GM12878 (cell line): ENCODE measurements at regions not wholly inside any gene's neighbourhood (a gene's known extent, or its start where the extent isn't known, plus 50 kb on each side); places are given as distances from the start of the nearest gene placed in this dataset.

Experiments used
- ATAC-seq: fragments of 200-7000 bp; cut with Tn5 transposase; 3 replicates; pipeline ENCODE4 v1.9.1; 2020; ENCODE audit warnings: mild to moderate bottlenecking, moderate library complexity
- BruUV-seq: library from RNA; stranded (reverse); fragments of 400-500 nt; replicated peaks from 2 replicates; lab custom pipeline; 2021; lab: Mats Ljungman, UMichigan
- CTCF ChIA-PET: fragments of 300-600 bp; sonication (Branson Sonifier 250); formaldehyde crosslinking; extraction: SDS; loops from one replicate; lab custom pipeline; 2021; ENCODE audit warnings: inconsistent platforms; lab: Yijun Ruan, JAX
- POLR2A ChIA-PET: fragments of 350-600 bp; formaldehyde crosslinking; extraction: SDS; loops from one replicate; lab custom pipeline; 2021; ENCODE audit warnings: inconsistent platforms; lab: Charles Lee
- RAD21 ChIA-PET: fragments of 300-600 bp; sonication (Branson Sonifier 250); formaldehyde crosslinking; loops from one replicate; lab custom pipeline; 2023; ENCODE audit warnings: antibody characterized with exemption; ENCODE audit not compliant: unreplicated experiment; lab: Charles Lee
- SMC1A ChIA-PET: fragments of 300-600 bp; sonication (Branson Sonifier 250); formaldehyde crosslinking; loops from one replicate; lab custom pipeline; 2023; ENCODE audit not compliant: unreplicated experiment, uncharacterized antibody; lab: Charles Lee
- DNase-seq: peaks from one replicate; pipeline ENCODE4 v3.0.0-alpha.2; 2011; ENCODE audit warnings: low read depth, low spot score
- FAIRE-seq: peaks from 3 replicates; lab custom pipeline; 2011; peaks lifted over from hg19 to GRCh38; lab: Jason Lieb, UNC
- H2AFZ ChIP-seq: 2 replicates; pipeline ENCODE4 v1.6.0; 2011; ENCODE audit warnings: low read depth, low read length, control low read depth; ENCODE audit not compliant: control insufficient read depth
- H3K27ac ChIP-seq: 2 replicates; pipeline ENCODE4 v1.5.1; 2011; ENCODE audit warnings: control low read depth; ENCODE audit not compliant: control insufficient read depth, insufficient read depth
- H3K27me3 ChIP-seq, 2 experiments: replicated peaks in 1 of 2; 2 replicates each; pipeline versions ENCODE4 v1.6.0 to v1.6.1; 2011; ENCODE audit warnings: low read length in 1 of 2; ENCODE audit not compliant: control insufficient read depth in 2 of 2, insufficient read depth in 2 of 2
- H3K36me3 ChIP-seq, 2 experiments: 2 replicates each; pipeline ENCODE4 v1.5.1; 2011; ENCODE audit warnings: low read length in 1 of 2; ENCODE audit not compliant: control insufficient read depth in 2 of 2, insufficient read depth in 2 of 2
- H3K4me1 ChIP-seq: 2 replicates; pipeline ENCODE4 v1.6.1; 2011; ENCODE audit warnings: mild to moderate bottlenecking, low read length, moderate library complexity, mixed read lengths; ENCODE audit not compliant: control insufficient read depth, insufficient read depth
- H3K4me2 ChIP-seq: 2 replicates; pipeline ENCODE4 v1.6.0; 2011; ENCODE audit warnings: control low read depth; ENCODE audit not compliant: control insufficient read depth, insufficient read depth
- H3K4me3 ChIP-seq: fragments of 200-600 bp; sonication (generic); 2 replicates; pipeline ENCODE4 v1.5.1; 2016
- H3K79me2 ChIP-seq: 2 replicates; pipeline ENCODE4 v1.6.0; 2011; ENCODE audit warnings: low read length; ENCODE audit not compliant: control insufficient read depth, insufficient read depth
- H3K9ac ChIP-seq: 2 replicates; pipeline ENCODE4 v1.8.0; 2011; ENCODE audit warnings: low read length, control low read depth, mixed read lengths; ENCODE audit not compliant: control insufficient read depth, insufficient read depth
- H3K9me3 ChIP-seq: replicated peaks from 3 replicates; pipeline ENCODE4 v1.5.1; 2011; ENCODE audit warnings: mild to moderate bottlenecking, low read length; ENCODE audit not compliant: control insufficient read depth, insufficient read depth
- H4K20me1 ChIP-seq: 2 replicates; pipeline ENCODE4 v1.6.0; 2011; ENCODE audit not compliant: control insufficient read depth, insufficient read depth
- CREM ChIP-seq: IDR thresholded peaks from 2 replicates; pipeline ENCODE4 v1.6.1; 2014; ENCODE audit warnings: antibody characterized with exemption, low read depth
- HDAC2 ChIP-seq: fragments of 200-600 bp; sonication (generic); IDR thresholded peaks from 2 replicates; pipeline ENCODE4 v1.6.1; 2017
- HDAC6 ChIP-seq: fragments of 200-600 bp; sonication (generic); IDR thresholded peaks from one replicate; pipeline ENCODE4 v1.8.0; 2017; ENCODE audit warnings: antibody characterized with exemption; ENCODE audit not compliant: unreplicated experiment
- MYC ChIP-seq: IDR thresholded peaks from 2 replicates; pipeline ENCODE4 v1.6.1; 2011; ENCODE audit warnings: mild to moderate bottlenecking, low read length, moderate library complexity, inconsistent platforms; ENCODE audit not compliant: insufficient read depth, insufficient replicate concordance, insufficient read length, severe bottlenecking
- NFYA ChIP-seq: IDR thresholded peaks from 2 replicates; pipeline ENCODE4 v1.6.1; 2011; ENCODE audit warnings: low read depth, mild to moderate bottlenecking, low read length, improper control_type of control experiment, borderline replicate concordance
- PAX5 ChIP-seq: IDR thresholded peaks from 2 replicates; pipeline ENCODE4 v1.6.1; 2011; ENCODE audit warnings: low read depth, low read length, borderline replicate concordance
- POLR2A ChIP-seq: IDR thresholded peaks from 2 replicates; pipeline ENCODE4 v1.6.1; 2011; ENCODE audit warnings: low read depth, mild to moderate bottlenecking, low read length
- RB1 ChIP-seq: fragments of 450-650 bp; formaldehyde crosslinking; IDR thresholded peaks from 2 replicates; pipeline ENCODE4 v1.6.1; 2017; ENCODE audit warnings: mild to moderate bottlenecking, borderline replicate concordance
- SMAD5 ChIP-seq: IDR thresholded peaks from 2 replicates; pipeline ENCODE4 v1.6.1; 2016; ENCODE audit warnings: antibody characterized with exemption, low read depth
- SP1 ChIP-seq: IDR thresholded peaks from one replicate; pipeline ENCODE4 v1.6.1; 2011; ENCODE audit warnings: low read depth, low read length
- SRF ChIP-seq, 2 experiments: IDR thresholded peaks; 2 replicates each; pipeline ENCODE4 v1.6.1; 2011; ENCODE audit warnings: low read depth in 2 of 2, low read length in 2 of 2, mild to moderate bottlenecking in 1 of 2, moderate library complexity in 1 of 2
- TCF12 ChIP-seq: IDR thresholded peaks from 2 replicates; pipeline ENCODE4 v1.6.1; 2011; ENCODE audit warnings: low read depth, mild to moderate bottlenecking, low read length
- ZBED1 ChIP-seq: IDR thresholded peaks from 2 replicates; pipeline ENCODE4 v1.6.1; 2016; ENCODE audit warnings: borderline replicate concordance
- ZNF24 ChIP-seq: fragments of 450-650 bp; IDR thresholded peaks from 2 replicates; pipeline ENCODE4 v1.6.1; 2017; ENCODE audit warnings: antibody characterized with exemption, mild to moderate bottlenecking
- ZZZ3 ChIP-seq: IDR thresholded peaks from 2 replicates; pipeline ENCODE4 v1.6.1; 2011; ENCODE audit warnings: low read depth; ENCODE audit not compliant: control insufficient read depth, insufficient read length
- WGBS: methylation state at CpG from one replicate; pipeline ENCODE4 v1.1.6; 2016; ENCODE audit warnings: low lambda C conversion rate; ENCODE audit not compliant: insufficient replicate concordance, insufficient coverage; ENCODE audit errors: missing lambda C conversion rate; 5-methylcytosine and 5-hydroxymethylcytosine counted together
- in situ Hi-C: fragments of 300-500 bp; cut with MboI; formaldehyde crosslinking; loops from 9 replicates; pipeline ENCODE4 v1.14.3; 2018; ENCODE audit warnings: mixed read lengths
- intact Hi-C: fragments of 100-400 bp; cut with micrococcal nuclease; formaldehyde crosslinking; loops from one replicate; pipeline ENCODE4 v1.14.2; 2022; ENCODE audit not compliant: unreplicated experiment
- TF ChIP-seq, protein P1 (sequence below), 3 experiments: IDR thresholded peaks in 2 of 3; conservative IDR thresholded peaks in 1 of 3; 2 replicates each; pipeline ENCODE4 v1.5.1; 2011; ENCODE audit warnings: low read depth in 3 of 3, low read length in 3 of 3, mild to moderate bottlenecking in 3 of 3, control low read depth in 2 of 3, moderate library complexity in 2 of 3, inconsistent platforms in 1 of 3, mixed read lengths in 1 of 3; ENCODE audit not compliant: control insufficient read depth in 2 of 3, insufficient read depth in 1 of 3; ENCODE audit errors: extremely low read depth in 1 of 3
- TF ChIP-seq, protein P2 (sequence below): IDR thresholded peaks from 2 replicates; pipeline ENCODE4 v1.6.1; 2012; ENCODE audit warnings: mild to moderate bottlenecking, low read depth, low read length
- TF ChIP-seq, protein P3 (sequence below): fragments of 450-650 bp; IDR thresholded peaks from 2 replicates; pipeline ENCODE4 v1.6.1; 2017; ENCODE audit warnings: low read depth, mild to moderate bottlenecking, moderate library complexity
- TF ChIP-seq, protein P4 (sequence below): IDR thresholded peaks from 2 replicates; pipeline ENCODE4 v1.6.1; 2011; ENCODE audit warnings: low read depth, mild to moderate bottlenecking, low read length, moderate library complexity, borderline replicate concordance; ENCODE audit errors: extremely low read depth

DNA sequence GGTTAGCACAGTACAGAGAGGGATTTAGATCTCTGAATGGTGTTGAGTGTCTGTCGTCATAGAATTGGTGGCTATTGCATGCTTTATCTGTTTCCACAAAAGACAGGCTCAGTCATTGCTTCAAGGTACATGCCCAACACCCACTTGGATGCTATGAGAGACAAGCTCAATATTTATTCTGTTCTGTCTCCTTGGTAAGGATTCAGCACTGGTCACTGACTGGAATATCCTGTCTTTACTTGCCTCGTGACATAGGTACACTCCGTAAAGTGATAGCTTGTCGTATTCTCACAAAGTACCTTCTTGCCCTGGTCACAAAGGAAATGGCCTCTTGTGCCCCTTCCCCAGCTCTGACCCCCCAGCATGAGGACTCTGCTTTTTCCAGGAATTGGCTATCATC, 72.8 kb upstream of the CTNNB1 start (continued):
- TF ChIP-seq, protein P1, sequence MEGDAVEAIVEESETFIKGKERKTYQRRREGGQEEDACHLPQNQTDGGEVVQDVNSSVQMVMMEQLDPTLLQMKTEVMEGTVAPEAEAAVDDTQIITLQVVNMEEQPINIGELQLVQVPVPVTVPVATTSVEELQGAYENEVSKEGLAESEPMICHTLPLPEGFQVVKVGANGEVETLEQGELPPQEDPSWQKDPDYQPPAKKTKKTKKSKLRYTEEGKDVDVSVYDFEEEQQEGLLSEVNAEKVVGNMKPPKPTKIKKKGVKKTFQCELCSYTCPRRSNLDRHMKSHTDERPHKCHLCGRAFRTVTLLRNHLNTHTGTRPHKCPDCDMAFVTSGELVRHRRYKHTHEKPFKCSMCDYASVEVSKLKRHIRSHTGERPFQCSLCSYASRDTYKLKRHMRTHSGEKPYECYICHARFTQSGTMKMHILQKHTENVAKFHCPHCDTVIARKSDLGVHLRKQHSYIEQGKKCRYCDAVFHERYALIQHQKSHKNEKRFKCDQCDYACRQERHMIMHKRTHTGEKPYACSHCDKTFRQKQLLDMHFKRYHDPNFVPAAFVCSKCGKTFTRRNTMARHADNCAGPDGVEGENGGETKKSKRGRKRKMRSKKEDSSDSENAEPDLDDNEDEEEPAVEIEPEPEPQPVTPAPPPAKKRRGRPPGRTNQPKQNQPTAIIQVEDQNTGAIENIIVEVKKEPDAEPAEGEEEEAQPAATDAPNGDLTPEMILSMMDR (IDR thresholded peaks at IDR 0.05 in 2 of 3, conservative IDR thresholded peaks at IDR 0.05 in 1 of 3; ENCODE audit: control insufficient read depth in 2 of 3, extremely low read depth in 1 of 3, insufficient read depth in 1 of 3, low read depth in 3 of 3, low read length in 3 of 3), result no peak
- no peak for TF ChIP-seq TCF12
- TF ChIP-seq, protein P2, sequence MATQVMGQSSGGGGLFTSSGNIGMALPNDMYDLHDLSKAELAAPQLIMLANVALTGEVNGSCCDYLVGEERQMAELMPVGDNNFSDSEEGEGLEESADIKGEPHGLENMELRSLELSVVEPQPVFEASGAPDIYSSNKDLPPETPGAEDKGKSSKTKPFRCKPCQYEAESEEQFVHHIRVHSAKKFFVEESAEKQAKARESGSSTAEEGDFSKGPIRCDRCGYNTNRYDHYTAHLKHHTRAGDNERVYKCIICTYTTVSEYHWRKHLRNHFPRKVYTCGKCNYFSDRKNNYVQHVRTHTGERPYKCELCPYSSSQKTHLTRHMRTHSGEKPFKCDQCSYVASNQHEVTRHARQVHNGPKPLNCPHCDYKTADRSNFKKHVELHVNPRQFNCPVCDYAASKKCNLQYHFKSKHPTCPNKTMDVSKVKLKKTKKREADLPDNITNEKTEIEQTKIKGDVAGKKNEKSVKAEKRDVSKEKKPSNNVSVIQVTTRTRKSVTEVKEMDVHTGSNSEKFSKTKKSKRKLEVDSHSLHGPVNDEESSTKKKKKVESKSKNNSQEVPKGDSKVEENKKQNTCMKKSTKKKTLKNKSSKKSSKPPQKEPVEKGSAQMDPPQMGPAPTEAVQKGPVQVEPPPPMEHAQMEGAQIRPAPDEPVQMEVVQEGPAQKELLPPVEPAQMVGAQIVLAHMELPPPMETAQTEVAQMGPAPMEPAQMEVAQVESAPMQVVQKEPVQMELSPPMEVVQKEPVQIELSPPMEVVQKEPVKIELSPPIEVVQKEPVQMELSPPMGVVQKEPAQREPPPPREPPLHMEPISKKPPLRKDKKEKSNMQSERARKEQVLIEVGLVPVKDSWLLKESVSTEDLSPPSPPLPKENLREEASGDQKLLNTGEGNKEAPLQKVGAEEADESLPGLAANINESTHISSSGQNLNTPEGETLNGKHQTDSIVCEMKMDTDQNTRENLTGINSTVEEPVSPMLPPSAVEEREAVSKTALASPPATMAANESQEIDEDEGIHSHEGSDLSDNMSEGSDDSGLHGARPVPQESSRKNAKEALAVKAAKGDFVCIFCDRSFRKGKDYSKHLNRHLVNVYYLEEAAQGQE, result no peak
- no peak for TF ChIP-seq ZZZ3
- TF ChIP-seq, protein P3, sequence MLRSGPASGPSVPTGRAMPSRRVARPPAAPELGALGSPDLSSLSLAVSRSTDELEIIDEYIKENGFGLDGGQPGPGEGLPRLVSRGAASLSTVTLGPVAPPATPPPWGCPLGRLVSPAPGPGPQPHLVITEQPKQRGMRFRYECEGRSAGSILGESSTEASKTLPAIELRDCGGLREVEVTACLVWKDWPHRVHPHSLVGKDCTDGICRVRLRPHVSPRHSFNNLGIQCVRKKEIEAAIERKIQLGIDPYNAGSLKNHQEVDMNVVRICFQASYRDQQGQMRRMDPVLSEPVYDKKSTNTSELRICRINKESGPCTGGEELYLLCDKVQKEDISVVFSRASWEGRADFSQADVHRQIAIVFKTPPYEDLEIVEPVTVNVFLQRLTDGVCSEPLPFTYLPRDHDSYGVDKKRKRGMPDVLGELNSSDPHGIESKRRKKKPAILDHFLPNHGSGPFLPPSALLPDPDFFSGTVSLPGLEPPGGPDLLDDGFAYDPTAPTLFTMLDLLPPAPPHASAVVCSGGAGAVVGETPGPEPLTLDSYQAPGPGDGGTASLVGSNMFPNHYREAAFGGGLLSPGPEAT, result no peak

DNA sequence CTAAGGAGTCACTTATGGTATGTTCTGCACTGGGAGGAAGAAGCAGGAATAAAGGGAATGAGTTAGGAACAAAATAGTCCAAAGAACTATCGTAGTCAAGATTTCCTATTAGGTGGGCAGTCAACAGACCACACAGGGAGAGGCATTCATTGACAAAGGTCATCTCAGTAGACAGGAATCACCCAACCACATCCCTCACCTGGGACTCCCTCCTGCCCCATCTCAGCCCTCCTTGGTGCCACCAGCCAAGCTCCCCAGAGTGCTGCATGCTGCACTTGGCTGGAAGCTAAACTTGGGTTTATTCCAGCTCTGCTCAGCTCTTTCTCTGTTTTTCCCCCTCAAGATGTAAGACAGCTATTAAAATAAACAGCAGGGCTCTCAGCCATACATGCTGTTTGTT, 72.3 kb upstream of the CTNNB1 start:
- H3K4me2 ChIP-seq, result no peak overlapping the region
- H4K20me1 ChIP-seq, result no peaks in the 10 kb centered on the region
- no peaks in the 10 kb centered on the region for H3K4me1 ChIP-seq
- ChIA-PET POLR2A (no interaction called here), SMC1A (interaction anchor here (0.6 kb wide), 1 partner anchor 463 kb away, joined by 3 read pairs; no protein-coding TSS in a partner anchor), CTCF (no interaction called here), RAD21 (no interaction called here)
- BruUV-seq, result no TSS peak
- 0% methylated on average over 1 of the region's 1 CpG for WGBS
- FAIRE-seq (no peak), ATAC-seq (no peak), DNase-seq (no peak)
- no peaks in the 10 kb centered on the region for H3K27me3 ChIP-seq
- H3K27ac ChIP-seq, result no peak overlapping the region
- H2AFZ ChIP-seq, result no peak overlapping the region
- H3K9me3 ChIP-seq, result peaks cover 1% of the 10 kb centered on the region; the same call in 2 of the 3 replicates
- no peak for TF ChIP-seq MYC
- no peak for TF ChIP-seq HDAC2
- no peak for TF ChIP-seq ZNF24
- TF ChIP-seq RB1, result no peak
- no peak for TF ChIP-seq HDAC6
- no peak for TF ChIP-seq NFYA
- TF ChIP-seq POLR2A, result no peak
- no peak for TF ChIP-seq SRF (IDR thresholded peaks at IDR 0.05; ENCODE audit: low read depth in 2 of 2, low read length in 2 of 2)
- TF ChIP-seq, protein P4, sequence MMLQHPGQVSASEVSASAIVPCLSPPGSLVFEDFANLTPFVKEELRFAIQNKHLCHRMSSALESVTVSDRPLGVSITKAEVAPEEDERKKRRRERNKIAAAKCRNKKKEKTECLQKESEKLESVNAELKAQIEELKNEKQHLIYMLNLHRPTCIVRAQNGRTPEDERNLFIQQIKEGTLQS, result no peak
- no peak for TF ChIP-seq ZBED1
- TF ChIP-seq SP1, result no peak
- TF ChIP-seq PAX5, result no peak
- no peak for TF ChIP-seq CREM
- no peak for TF ChIP-seq SMAD5
- in situ Hi-C loops, result no loop called here
- H3K4me3 ChIP-seq, result no peak overlapping the region
- no peaks in the 10 kb centered on the region for H3K36me3 ChIP-seq
- no peak overlapping the region for H3K9ac ChIP-seq
- intact Hi-C loops, result no loop called here
- no peaks in the 10 kb centered on the region for H3K79me2 ChIP-seq
